ENCODE measurements at regions not wholly inside any gene's neighbourhood (a gene's known extent, or its start where the extent isn't known, plus 50 kb on each side); places are given as distances from the start of the nearest gene placed in this dataset.

- no peak for DNase-seq (ENCODE audit: low read depth in 2 of 2)
These were observed 140.9 kb downstream of the CXCL12 start for GRCh38 chr10:44243851-44244510.

- no peak for DNase-seq (ENCODE audit: low read depth in 2 of 2)
These were observed 142.1 kb downstream of the CXCL12 start for GRCh38 chr10:44242826-44243225.

- DNase-seq (ENCODE audit: low read depth in 2 of 2) = no peak
These were observed 142.8 kb downstream of the CXCL12 start for GRCh38 chr10:44242091-44242490.

GRCh38 chr10:44240584-44241205 lies 144.2 kb downstream of the CXCL12 start:
- DNase-seq (ENCODE audit: low read depth in 2 of 2) = no peak

GRCh38 chr10:44238212-44238611 lies 146.7 kb downstream of the CXCL12 start:
- no peak for DNase-seq (ENCODE audit: low read depth in 2 of 2)

- DNase-seq (ENCODE audit: low read depth in 2 of 2) = no peak
These were observed 147.4 kb downstream of the CXCL12 start for GRCh38 chr10:44237364-44238049.

- no peak for DNase-seq (ENCODE audit: low read depth in 2 of 2)
These were observed 149.5 kb downstream of the CXCL12 start for GRCh38 chr10:44235363-44235762.

- no peak for DNase-seq (ENCODE audit: low read depth in 2 of 2)
These were observed 150.4 kb downstream of the CXCL12 start for GRCh38 chr10:44234483-44234875.

GRCh38 chr10:44233561-44234482 lies 151.1 kb downstream of the CXCL12 start:
- DNase-seq (ENCODE audit: low read depth in 2 of 2) = no peak

- DNase-seq (ENCODE audit: low read depth in 2 of 2) = no peak
These were observed 167.6 kb downstream of the CXCL12 start for GRCh38 chr10:44217274-44217820.

GRCh38 chr10:44216073-44216472 lies 168.8 kb downstream of the CXCL12 start:
- DNase-seq (ENCODE audit: low read depth in 2 of 2) = no peak

GRCh38 chr10:44209811-44210210 lies 175.1 kb downstream of the CXCL12 start:
- no peak for DNase-seq (ENCODE audit: low read depth in 2 of 2)

GRCh38 chr10:44207160-44207559 lies 177.7 kb downstream of the CXCL12 start:
- DNase-seq (ENCODE audit: low read depth in 2 of 2) = no peak

GRCh38 chr10:44206127-44206818 lies 178.6 kb downstream of the CXCL12 start:
- DNase-seq (ENCODE audit: low read depth in 2 of 2) = no peak

GRCh38 chr10:44205067-44205466 lies 179.8 kb downstream of the CXCL12 start:
- DNase-seq (ENCODE audit: low read depth in 2 of 2) = no peak

- no peak for DNase-seq (ENCODE audit: low read depth in 2 of 2)
These were observed 181.4 kb downstream of the CXCL12 start for GRCh38 chr10:44203535-44203934.

- no peak for DNase-seq (ENCODE audit: low read depth in 2 of 2)
These were observed 181.9 kb downstream of the CXCL12 start for GRCh38 chr10:44202952-44203351.

- no peak for DNase-seq (ENCODE audit: low read depth in 2 of 2)
These were observed 183.2 kb downstream of the CXCL12 start for GRCh38 chr10:44201656-44202055.

GRCh38 chr10:44201011-44201410 lies 183.9 kb downstream of the CXCL12 start:
- DNase-seq (ENCODE audit: low read depth in 2 of 2) = no peak

- no peak for DNase-seq (ENCODE audit: low read depth in 2 of 2)
These were observed 184.8 kb downstream of the CXCL12 start for GRCh38 chr10:44199991-44200655.

- no peak for DNase-seq (ENCODE audit: low read depth in 2 of 2)
These were observed 185.6 kb downstream of the CXCL12 start for GRCh38 chr10:44199267-44199666.
